ENCODE measurements at regions not wholly inside any gene's neighbourhood (a gene's known extent, or its start where the extent isn't known, plus 50 kb on each side); places are given as distances from the start of the nearest gene placed in this dataset.

DNA sequence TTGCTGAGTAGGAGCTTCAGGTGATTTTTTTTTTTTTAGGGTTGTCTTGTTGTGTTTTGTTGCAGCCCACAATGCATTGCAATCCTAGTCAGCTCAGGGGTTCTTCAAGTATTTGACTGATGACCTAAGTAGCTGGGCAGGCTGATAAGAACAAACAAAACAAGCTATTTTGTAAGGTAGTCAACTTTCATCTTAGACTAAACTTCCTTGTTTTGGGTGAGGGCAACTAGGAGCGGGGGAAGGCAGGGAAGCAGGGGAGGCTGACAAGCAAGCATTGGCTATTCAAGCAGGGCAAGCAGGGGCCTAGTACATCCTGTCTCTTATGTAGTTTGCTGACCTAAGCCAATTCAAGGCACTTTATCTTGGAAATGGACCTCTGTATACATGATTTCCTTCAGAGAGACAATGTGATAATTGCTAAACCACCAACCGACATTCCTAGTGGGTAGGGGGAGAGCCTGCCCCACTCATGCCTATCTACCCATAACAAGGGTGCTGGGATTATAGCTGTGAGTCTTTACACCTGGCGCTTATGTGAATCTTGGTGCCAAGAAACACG is 163.3 kb upstream of the PRKCQ start:
- no peak for DNase-seq (ENCODE audit: extremely low read depth in 1 of 2, low read depth in 1 of 2)

- DNase-seq (ENCODE audit: extremely low read depth in 1 of 2, low read depth in 1 of 2): no peak
Measured at GRCh38 chr10:6741541-6741941, 161.5 kb upstream of the PRKCQ start.

GRCh38 chr10:6739530-6740174 is 159.6 kb upstream of the PRKCQ start:
- DNase-seq (ENCODE audit: extremely low read depth in 1 of 2, low read depth in 1 of 2): no peak

DNA sequence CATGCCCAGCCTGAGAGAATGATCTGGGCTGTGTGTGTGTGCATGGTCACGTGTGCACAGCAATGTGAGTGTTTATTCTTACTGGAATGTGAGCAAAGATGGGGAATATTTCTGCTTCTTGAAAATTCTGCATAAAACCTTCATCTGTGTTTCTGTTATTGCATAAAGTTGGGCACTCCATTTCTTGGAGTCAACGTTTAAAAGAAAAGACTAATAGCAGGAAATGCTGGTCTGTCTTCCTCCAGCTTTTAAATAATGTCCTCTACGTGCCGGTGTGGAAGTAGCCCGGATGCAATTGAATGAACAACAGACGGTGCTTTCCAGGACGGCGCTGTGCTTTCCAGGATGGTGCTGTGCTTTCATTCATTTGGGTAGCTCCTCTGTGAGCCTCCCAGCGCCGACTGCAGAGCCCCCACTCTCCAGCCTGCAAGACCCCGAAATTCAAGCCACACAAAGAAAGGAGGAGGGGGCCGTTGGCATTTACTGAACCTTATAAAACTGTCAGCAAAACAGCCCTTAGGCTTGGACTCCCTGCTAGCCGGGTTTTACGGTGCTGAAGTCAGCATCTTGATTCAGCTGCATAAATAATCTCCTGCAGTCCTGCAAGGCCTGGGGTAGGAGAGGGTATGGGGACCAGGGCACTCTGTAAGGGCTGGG is 158.2 kb upstream of the PRKCQ start:
- DNase-seq (ENCODE audit: extremely low read depth in 1 of 2, low read depth in 1 of 2): no peak

DNA sequence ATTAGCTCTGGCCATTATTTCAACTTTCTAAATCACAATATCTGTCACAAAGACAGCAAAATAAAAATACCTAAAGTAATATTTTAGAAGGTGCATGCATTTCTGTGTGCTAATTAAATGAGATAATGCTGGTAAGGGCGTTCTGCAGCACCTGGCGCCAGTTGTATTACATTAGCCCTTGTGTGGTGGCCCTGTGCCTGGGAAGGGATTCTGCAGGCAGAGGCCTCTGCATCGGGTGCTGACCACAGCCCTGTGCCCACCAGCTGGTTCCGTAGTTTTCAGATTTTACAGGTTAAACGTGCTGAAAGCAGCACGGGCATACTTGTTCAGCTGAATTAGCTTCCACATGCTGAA is 157.7 kb upstream of the PRKCQ start:
- no peak for DNase-seq (ENCODE audit: extremely low read depth in 1 of 2, low read depth in 1 of 2)

DNA sequence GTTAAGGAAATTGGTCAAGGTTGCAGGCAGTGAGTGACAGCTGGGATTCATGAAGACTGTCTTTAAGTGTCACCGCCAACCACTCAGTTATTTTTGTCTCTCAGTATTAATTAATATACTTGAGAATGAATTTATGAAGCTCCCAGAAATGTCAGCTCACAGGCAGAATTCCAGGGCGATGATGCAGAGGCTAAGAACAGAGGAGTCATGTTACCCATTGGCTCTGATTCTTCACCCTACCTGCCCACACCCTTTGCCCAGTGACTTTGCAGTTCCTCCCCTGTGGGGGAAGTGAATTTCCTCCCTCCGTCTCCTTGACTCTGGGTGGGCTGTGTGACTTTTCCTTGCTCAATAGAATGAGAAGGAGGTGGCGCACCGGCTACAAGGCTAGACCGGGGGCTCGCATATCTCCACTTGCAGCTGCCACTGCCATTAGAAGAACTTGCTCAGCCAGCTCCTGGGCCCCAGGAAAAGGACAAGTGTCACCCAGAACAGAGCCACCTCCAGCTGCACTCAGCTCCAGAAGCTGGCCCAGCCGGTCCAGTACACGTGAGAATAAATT is 157.1 kb upstream of the PRKCQ start:
- no peak for DNase-seq (ENCODE audit: extremely low read depth in 1 of 2, low read depth in 1 of 2)

- DNase-seq (ENCODE audit: extremely low read depth in 1 of 2, low read depth in 1 of 2): no peak
Measured at GRCh38 chr10:6734286-6734685, 154.2 kb upstream of the PRKCQ start.

- DNase-seq (ENCODE audit: extremely low read depth in 1 of 2, low read depth in 1 of 2): no peak
Measured at GRCh38 chr10:6729861-6730344, 149.8 kb upstream of the PRKCQ start.

DNA sequence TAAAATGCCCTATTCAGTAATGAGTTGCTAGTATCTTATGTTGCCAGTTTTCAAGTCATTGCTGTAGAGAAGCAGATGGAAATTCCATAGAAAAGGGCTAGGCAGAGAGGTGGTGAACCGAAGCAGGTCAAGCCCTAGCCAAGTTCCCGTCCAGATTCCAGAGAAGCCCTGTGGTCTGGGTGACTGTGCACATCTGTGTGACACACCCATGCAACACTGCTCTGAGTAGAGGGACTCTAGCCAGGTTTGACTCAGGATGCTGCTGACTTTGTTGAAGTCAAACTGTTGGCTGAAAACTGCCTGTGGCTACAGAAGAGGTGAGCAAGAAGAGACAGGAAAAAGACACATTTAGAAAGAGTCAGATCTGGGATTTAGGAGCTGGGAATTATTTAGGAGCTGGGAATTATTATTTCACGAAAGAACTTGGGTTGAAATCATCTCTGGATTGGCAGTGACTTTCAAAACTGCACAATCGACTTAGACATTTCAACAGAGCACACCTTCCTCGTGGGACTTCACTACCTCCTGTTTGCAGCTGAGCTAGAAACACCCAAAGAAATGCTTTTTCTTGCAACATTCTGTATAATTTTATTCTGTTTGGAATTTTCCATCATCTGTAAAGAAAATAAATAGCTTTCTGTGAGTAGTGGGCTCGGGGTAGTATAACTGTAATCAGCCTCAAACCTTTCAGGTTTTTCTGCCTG is 149.1 kb upstream of the PRKCQ start:
- no peak for DNase-seq (ENCODE audit: extremely low read depth in 1 of 2, low read depth in 1 of 2)

DNA sequence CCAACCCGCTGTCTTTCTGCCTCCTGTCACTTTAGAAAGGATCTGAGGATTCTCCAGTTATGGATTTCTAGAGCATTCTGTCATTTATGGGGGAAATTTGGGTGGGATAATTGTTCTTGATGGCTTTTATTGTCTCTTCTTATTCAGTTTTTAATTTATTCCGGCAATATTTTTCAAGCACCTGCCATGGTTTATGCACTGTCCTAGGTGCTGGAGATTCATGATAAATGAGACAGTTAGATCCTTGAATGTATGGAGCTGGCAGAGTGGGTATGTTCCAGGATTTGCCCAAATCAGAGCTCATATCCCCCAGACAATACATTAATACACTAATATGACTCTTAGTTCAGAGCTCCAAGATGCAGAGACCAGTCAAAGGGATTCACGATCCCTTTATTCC is 146.8 kb upstream of the PRKCQ start:
- DNase-seq (ENCODE audit: extremely low read depth in 1 of 2, low read depth in 1 of 2): no peak

DNA sequence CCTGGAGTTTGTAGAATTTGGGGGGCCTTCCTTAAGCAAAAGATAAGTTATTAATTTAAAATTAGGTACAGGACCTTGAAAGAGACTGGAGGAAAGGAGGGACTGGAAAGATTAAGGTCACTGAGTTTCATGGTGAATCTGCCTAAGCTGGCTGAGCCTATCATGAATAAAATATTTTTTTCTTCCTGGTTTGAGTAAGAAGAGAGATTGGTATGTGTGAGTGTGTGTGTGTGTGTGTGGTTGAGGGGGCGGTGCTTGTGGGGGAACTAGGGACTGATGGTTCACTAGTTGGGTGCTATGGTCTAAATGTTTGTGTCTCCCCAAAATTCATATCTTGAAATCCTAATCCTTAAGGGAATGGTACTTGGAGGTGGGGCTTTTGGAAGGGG is 142.5 kb upstream of the PRKCQ start:
- no peak for DNase-seq (ENCODE audit: extremely low read depth in 1 of 2, low read depth in 1 of 2)

DNA sequence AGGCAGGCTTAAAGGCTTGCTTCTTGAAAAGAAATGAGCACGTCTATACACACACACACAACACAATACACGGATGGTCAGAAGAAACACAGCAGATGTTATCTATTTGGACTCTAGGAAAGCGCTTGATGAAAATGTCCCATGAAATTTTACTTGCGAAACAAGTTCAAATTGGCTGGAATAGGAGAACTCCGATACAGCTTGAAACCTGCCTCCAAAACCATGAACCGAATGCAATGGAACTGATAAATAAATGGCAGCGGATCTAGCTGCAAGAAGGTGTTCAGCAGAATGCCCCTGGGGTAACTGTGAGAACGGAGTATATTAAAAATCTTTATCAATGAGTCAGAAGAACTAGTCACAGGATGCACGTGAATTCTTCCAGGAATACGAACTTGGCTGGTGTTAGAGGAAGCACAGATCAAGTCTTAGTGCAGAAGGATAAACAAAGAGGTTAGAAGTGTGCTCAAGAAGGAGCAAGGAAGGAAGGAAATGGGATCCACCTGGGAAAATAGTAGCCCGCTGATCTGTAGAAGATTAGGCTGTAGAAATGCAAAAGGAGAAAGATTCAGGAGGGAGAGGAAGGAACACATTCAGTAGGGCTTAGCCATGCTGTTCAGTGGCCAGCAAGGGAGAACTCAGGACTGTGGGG is 142.0 kb upstream of the PRKCQ start:
- no peak for DNase-seq (ENCODE audit: extremely low read depth in 1 of 2, low read depth in 1 of 2)

DNA sequence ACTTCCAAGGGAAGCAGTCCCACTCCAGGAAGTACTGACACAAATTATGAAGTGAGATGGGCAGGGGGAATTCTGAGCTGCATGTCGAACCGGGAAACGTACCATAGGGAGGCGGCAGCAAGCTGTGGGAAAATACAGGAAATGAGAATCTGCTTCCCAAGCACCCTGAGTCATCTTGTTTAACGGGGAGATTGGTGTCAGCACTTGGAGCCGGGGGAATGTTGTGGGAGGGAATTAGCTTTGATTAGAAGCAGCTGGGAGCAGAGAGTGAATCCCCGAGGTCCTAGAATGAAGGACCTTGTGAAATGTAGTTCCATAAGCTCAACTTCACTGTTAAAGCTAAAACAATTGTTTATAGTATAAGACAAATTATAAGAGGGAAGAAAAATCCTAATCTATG is 141.4 kb upstream of the PRKCQ start:
- DNase-seq (ENCODE audit: extremely low read depth in 1 of 2, low read depth in 1 of 2): no peak

DNA sequence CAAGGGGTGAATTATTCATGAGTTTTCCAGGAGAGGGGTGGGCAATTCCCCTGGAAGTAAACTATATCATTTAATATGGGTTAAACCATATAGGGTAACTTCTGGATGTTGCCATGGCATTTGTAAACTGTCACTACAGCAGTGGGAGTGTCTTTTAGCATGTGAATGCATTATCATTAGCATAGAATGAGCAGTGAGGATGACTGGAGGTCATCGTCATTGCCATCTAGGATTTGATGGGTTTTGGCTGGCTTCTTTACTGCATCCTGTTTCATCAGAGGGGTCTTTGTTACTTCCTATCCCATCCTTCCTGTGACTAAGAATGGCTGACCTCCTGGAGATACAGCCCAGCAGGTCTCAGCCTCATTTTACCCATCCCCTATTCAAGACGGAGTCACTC is 139.5 kb upstream of the PRKCQ start:
- DNase-seq (ENCODE audit: extremely low read depth in 1 of 2, low read depth in 1 of 2): no peak

- DNase-seq (ENCODE audit: extremely low read depth in 1 of 2, low read depth in 1 of 2): no peak
Measured at GRCh38 chr10:6718550-6718949, 138.5 kb upstream of the PRKCQ start.

DNA sequence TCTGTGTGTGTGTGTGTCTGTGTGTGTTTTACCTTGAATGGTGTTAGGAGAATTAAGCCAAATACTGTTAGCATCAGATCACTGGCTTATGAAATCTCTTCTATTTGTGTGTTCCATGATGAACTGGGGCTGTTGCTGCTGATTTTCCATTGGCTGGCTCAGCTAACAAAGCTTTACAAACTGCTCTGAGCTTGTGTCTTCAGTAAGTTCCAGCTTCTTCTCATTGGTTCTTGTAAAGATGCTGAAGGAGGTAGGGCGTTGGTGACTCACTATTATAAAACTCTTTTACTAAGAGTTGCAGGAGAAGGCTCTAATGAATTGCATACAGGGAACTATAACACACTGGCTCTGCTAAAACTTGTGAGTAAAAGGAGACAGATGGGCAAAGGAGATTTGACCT is 136.4 kb upstream of the PRKCQ start:
- no peak for DNase-seq (ENCODE audit: extremely low read depth in 1 of 2, low read depth in 1 of 2)

- no peak for DNase-seq (ENCODE audit: extremely low read depth in 1 of 2, low read depth in 1 of 2)
Measured at GRCh38 chr10:6713716-6714115, 133.6 kb upstream of the PRKCQ start.

GRCh38 chr10:6713120-6713519 is 133.0 kb upstream of the PRKCQ start:
- DNase-seq (ENCODE audit: extremely low read depth in 1 of 2, low read depth in 1 of 2): no peak

- DNase-seq (ENCODE audit: extremely low read depth in 1 of 2, low read depth in 1 of 2): no peak
Measured at GRCh38 chr10:6711881-6712280, 131.8 kb upstream of the PRKCQ start.

DNA sequence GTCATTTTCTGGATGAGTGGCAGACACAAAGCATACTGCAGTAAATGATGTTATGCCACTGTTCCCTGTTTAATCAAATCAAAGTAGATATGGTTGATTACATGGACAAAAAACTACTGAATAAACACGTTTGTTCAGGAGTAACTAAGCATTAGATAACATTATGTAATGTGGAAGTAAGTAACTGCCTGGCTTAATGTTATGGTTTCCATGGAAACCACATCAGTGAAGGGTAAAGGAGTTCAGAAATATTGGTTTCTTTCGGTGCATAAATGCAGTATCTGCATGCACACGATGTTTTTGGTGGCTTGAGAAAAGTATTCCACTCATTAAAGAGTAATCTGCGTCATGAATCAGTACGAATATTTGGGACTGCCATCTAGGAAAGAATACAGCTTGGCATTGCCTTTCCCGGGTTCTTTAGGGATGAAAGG is 131.3 kb upstream of the PRKCQ start:
- no peak for DNase-seq (ENCODE audit: extremely low read depth in 1 of 2, low read depth in 1 of 2)

GRCh38 chr10:6707352-6707751 is 127.3 kb upstream of the PRKCQ start:
- no peak for DNase-seq (ENCODE audit: extremely low read depth in 1 of 2, low read depth in 1 of 2)

Measured in activated CD8-positive, alpha-beta memory T cell treated with anti-CD3 and anti-CD28 coated beads for 1 hour (primary cell).